Prostate gland (tissue), 2 donors: ENCODE measurements at regions not wholly inside any gene's neighbourhood (a gene's known extent, or its start where the extent isn't known, plus 50 kb on each side); places are given as distances from the start of the nearest gene placed in this dataset.
"Not testable (repeated sequence)": the region's sequence is repeated elsewhere in the genome, so short reads cannot be mapped to it uniquely, and the experiment has no call there.

Source experiments
- DNase-seq: peaks from one replicate; pipeline ENCODE4 v3.0.0-alpha.2; 2019; ENCODE audit warnings: low spot score
- H3K27ac ChIP-seq, 2 donors: fragments of 200-600 bp; sonication (generic); 2 replicates each; pipeline ENCODE4 v1.5.1; 2017 to 2019
- H3K27me3 ChIP-seq: fragments of 200-600 bp; sonication (generic); replicated peaks from 2 replicates; pipeline ENCODE4 v1.5.1; 2019; ENCODE audit not compliant: insufficient read depth
- H3K36me3 ChIP-seq, 2 donors: fragments of 200-600 bp; sonication (generic); 1 replicate in 1 of 2; 2 replicates in 1 of 2; pipeline versions ENCODE4 v1.5.1 to v1.8.1; 2017 to 2019
- H3K4me1 ChIP-seq: fragments of 200-600 bp; sonication (generic); replicated peaks from 2 replicates; pipeline ENCODE4 v1.5.1; 2019
- H3K4me3 ChIP-seq, 2 donors: fragments of 200-600 bp; sonication (generic); 2 replicates each; pipeline ENCODE4 v1.5.1; 2017 to 2019
- H3K9me3 ChIP-seq: fragments of 200-600 bp; sonication (generic); 2 replicates; pipeline ENCODE4 v1.5.1; 2017
- CTCF ChIP-seq, 4 experiments: fragments of 200-600 bp in 2 of 4; fragments of 450-650 bp in 2 of 4; sonication (generic) in 2 of 4; IDR thresholded peaks; 1 replicate in 3 of 4; 2 replicates in 1 of 4; pipeline ENCODE4 v1.5.1; 2016 to 2019; ENCODE audit warnings: antibody characterized with exemption in 4 of 4, mild to moderate bottlenecking in 2 of 4, moderate library complexity in 2 of 4
- POLR2A ChIP-seq: fragments of 450-650 bp; IDR thresholded peaks from one replicate; pipeline ENCODE4 v1.6.1; 2016; ENCODE audit warnings: antibody characterized with exemption, mild to moderate bottlenecking
- POLR2AphosphoS5 ChIP-seq: sonication (generic); formaldehyde crosslinking; IDR thresholded peaks from one replicate; pipeline ENCODE4 v1.6.1; 2017; ENCODE audit warnings: antibody characterized with exemption
- WGBS: methylation state at CpG from one replicate; pipeline ENCODE4 v1.1.5; 2018; 5-methylcytosine and 5-hydroxymethylcytosine counted together
- intact Hi-C: fragments of 100-400 bp; cut with DNase I; formaldehyde crosslinking; loops from one replicate; pipeline ENCODE4 v1.14.2; 2022

DNA sequence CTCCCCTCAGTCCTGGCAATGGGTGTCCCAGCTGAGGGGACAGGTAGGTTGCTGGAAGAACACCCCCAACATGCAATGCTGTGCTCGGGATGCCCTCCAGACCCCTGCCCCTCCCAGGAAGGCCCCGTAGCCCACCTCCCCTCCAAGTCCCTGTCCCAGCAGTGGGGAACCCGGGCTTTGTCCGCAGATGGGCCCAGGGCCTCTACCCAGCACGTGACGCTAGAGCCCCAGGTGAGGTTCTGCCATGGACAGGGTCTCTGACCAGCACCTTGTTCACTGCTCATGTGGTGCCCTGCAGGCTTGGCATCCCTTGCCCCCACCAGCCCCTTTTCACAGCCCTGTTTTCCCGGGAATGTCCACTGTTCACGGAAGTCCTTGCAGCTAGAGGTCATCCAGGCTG, 220.0 kb upstream of the SGCG start:
- Histone ChIP-seq H3K4me1 (no peaks in the 10 kb centered on the region), H3K27ac (no peak overlapping the region), H3K4me3 (no peak overlapping the region), H3K36me3 (no peaks in the 10 kb centered on the region), H3K27me3 (no peaks in the 10 kb centered on the region), H3K9me3 (no peaks in the 10 kb centered on the region)
- intact Hi-C loops: no loop called here
- no peak for DNase-seq
- TF ChIP-seq POLR2A (no peak), POLR2AphosphoS5 (no peak), CTCF (IDR thresholded peaks at IDR 0.05) (no peak)
- 89% methylated on average over 8 of the region's 8 CpGs for WGBS

DNA sequence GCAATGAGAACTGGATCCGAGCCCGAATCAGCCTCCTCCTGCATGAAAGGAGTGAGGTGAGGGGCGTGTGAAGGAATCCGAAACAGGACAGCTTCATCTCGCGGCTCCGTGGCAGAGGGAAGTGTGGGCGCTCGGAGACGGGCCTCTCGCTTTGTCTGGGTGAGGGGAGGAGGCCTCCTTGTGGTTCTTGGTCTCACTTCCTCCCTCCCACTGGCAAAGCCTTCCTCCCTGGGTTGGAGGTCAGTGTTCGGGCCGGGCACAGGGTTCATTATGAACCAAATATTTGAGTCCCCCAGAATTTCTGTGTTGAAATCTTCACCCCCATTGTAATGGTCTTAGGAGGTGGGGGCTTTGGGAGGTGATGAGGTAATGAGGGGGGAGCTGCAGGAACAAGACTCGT, 219.4 kb upstream of the SGCG start:
- H3K27ac ChIP-seq, H3K27me3 ChIP-seq, intact Hi-C loops, H3K9me3 ChIP-seq, DNase-seq, H3K4me1 ChIP-seq, H3K4me3 ChIP-seq, H3K36me3 ChIP-seq: not testable (repeated sequence)
- WGBS: 87% methylated on average over 11 of the region's 14 CpGs

DNA sequence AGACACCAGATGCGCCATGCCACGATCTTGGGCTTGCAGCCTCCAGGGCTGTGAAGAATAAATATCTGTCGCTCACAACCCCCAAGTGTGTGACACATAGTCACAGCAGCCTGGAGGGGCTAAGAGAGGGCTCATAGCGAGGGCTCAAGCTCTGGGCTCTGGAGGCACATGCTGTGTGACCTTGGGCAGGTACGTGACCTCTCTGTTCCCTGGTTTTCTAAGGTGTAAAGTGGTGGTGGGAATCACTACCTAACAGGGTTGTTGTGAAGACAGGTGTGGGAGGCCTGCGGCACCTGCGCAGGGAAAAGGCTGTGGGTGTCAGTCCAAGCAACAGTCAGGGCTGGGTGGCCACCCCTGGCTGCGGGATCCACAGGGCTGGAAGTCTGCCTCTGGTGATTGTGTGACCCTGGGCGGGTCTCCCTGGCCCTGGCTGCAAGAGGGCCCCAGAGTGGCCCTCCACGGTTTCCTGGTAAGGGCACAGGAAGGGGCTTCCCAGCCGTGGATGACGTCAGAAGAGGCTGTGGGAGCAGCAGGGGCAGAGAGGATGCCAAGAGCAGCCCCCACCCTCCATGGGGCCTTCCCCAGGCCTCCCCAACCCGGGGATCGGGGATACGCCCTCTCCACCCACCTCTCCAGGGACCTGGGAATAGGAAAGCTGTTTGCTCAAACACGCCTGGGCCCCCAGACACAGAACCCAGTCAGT, 218.8 kb upstream of the SGCG start:
- intact Hi-C loops: no loop called here
- Histone ChIP-seq H3K27ac (no peak overlapping the region), H3K9me3 (no peaks in the 10 kb centered on the region), H3K4me1 (no peaks in the 10 kb centered on the region), H3K27me3 (no peaks in the 10 kb centered on the region), H3K36me3 (no peaks in the 10 kb centered on the region), H3K4me3 (no peak overlapping the region)
- WGBS: 75% methylated on average over 16 of the region's 16 CpGs
- no peak for DNase-seq
- no peak for TF ChIP-seq CTCF (IDR thresholded peaks at IDR 0.05)
- TF ChIP-seq POLR2AphosphoS5: no peak
- no peak for TF ChIP-seq POLR2A

DNA sequence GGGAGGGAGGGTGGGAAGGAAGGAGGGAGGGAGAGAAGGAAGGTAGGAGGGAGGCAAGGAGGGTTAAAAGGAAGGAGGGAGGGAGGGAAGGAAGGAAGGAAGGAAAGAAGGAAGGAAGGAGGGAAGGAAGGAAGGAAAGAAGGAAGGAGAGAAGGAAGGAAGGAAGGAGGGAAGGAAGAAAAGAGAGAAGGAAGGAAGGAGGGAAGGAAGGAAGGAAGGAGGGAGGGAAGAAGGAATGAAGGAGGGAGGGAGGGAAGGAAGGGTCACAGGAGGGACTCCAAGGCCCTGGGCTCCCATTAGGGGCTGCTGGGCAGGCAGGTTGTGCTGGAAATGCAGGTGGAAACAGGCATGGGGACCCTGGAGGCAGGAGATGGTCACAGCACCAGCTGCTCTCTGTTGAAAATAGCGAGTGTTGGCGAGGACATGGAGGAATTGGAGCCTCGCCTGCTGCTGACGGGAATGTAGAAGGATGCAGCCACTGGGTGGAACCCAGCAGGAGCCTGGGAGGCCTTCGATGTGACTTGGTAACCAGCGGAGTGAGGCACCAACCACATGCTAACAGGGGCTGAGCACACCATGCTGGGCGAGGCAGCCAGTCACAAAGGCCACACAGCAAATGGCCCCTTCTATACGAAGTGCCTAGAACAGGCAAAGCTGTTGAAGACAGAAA, 217.3 kb upstream of the SGCG start:
- H3K4me1 ChIP-seq, H3K36me3 ChIP-seq, H3K9me3 ChIP-seq, H3K4me3 ChIP-seq, H3K27ac ChIP-seq, H3K27me3 ChIP-seq, intact Hi-C loops, DNase-seq: not testable (repeated sequence)
- 85% methylated on average over 8 of the region's 8 CpGs for WGBS

- intact Hi-C loops: no loop called here
- no peak for DNase-seq
- H3K27me3 ChIP-seq: no peaks in the 10 kb centered on the region
- no peak overlapping the region for H3K27ac ChIP-seq
- no peaks in the 10 kb centered on the region for H3K4me1 ChIP-seq
- H3K36me3 ChIP-seq: no peaks in the 10 kb centered on the region
- TF ChIP-seq POLR2A (no peak), POLR2AphosphoS5 (no peak), CTCF (IDR thresholded peaks at IDR 0.05) (no peak)
- WGBS: 56% methylated on average over 11 of the region's 12 CpGs
- H3K4me3 ChIP-seq: no peak overlapping the region
- no peaks in the 10 kb centered on the region for H3K9me3 ChIP-seq
These were observed 216.4 kb upstream of the SGCG start for GRCh38 chr13:22964245-22964966.

DNA sequence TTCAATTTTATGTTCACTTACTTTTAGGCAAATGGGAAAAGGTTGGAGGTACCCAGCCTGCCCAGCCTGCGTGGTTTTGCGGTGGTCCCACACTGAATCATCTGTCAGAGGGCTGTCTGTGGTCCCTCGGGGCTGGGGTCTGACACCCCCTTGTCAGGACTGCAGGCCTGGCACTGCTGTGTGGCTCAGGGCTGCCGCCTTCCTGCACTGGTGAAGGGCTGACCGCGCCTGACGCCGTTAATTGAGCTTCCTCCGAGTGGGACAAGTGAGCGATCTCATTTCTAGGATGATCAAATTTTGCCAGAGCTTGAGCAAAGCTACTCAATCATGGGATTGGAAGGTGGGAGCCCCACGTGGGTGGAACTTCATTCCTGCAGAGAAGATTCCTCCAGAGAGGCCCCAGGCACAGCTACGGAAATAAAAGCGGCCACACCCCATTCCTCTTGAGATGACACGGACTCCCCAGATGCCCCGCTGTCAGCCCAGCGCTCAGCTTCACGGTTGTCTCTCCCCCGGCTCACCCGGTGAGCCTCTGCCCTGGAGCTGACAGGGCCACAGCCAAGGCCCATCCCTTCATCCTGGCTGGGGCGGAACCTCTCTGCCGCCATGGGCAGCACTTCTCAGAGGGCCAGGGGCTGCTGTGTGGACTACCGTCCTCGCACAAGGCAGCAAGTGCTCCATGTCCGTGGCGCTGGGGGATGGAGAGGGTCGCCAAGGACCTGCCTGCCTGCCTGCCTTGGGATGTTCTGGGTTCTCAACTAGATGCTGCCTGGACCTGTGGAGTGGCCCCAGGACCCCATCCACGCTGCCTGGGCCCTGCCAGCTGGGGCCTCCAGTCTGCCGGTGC, 215.5 kb upstream of the SGCG start:
- H3K4me1 ChIP-seq, H3K9me3 ChIP-seq, H3K36me3 ChIP-seq, H3K27ac ChIP-seq, H3K27me3 ChIP-seq, intact Hi-C loops, DNase-seq, H3K4me3 ChIP-seq: not testable (repeated sequence)
- 57% methylated on average over 23 of the region's 28 CpGs for WGBS

DNA sequence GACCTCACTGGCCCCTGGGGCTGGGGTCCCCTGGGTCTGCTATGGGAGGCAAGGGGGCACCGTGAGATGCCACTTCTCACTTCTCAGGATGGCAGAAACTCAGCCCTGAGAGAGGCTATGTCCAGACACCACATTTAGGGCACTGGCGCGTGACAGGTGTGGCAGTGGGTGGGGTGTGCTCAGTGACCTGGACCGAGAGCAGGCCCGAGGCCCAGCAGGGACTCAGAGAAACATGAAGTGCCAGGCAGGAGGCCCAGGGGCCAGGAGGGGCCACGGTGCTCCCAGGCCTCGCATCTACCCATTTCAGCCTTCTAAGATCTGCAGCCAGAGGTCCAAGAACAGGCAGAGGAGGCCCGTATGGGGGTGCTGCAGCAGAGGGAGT, 214.9 kb upstream of the SGCG start:
- intact Hi-C loops, DNase-seq, H3K4me1 ChIP-seq, H3K27me3 ChIP-seq, H3K4me3 ChIP-seq, H3K36me3 ChIP-seq, H3K9me3 ChIP-seq, H3K27ac ChIP-seq: not testable (repeated sequence)
- WGBS: 84% methylated on average over 7 of the region's 8 CpGs

DNA sequence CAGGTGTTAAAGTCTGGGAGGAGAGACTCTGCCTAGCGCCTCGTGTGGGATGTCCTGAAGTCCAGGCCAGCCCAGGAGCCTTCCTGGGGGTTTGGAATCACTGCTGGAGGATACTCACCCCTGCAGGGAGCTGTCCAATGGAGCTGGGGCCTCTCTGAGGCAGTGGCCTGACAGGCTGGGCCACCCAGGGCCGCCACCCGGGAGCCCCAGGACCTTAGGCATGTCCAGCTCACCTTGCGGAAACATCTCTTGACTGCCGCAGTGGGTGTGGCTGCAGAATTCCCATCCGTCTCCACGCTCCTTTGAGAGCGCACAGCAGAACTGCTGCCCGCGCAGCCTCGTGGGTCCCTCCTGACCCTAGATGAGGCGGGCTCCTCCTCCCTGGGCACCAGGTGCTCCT, 214.0 kb upstream of the SGCG start:
- DNase-seq, H3K27ac ChIP-seq, H3K4me3 ChIP-seq, H3K4me1 ChIP-seq, intact Hi-C loops, H3K9me3 ChIP-seq, H3K27me3 ChIP-seq, H3K36me3 ChIP-seq: not testable (repeated sequence)
- 91% methylated on average over 13 of the region's 13 CpGs for WGBS
